Ascending aorta (tissue), 2 donors: ENCODE measurements at regions not wholly inside any gene's neighbourhood (a gene's known extent, or its start where the extent isn't known, plus 50 kb on each side); places are given as distances from the start of the nearest gene placed in this dataset.

ENCODE experiments used
- DNase-seq, 2 donors: peaks; one replicate each; pipeline ENCODE4 v3.0.0-alpha.2; 2019; ENCODE audit warnings: low spot score in 2 of 2
- H3K27ac ChIP-seq, 2 donors: fragments of 200-600 bp; sonication (generic); one replicate each; pipeline ENCODE4 v1.5.1; 2016 to 2017; ENCODE audit warnings: mild to moderate bottlenecking in 1 of 2
- H3K27me3 ChIP-seq: fragments of 200-600 bp; sonication (generic); one replicate; pipeline ENCODE4 v1.5.1; 2017
- H3K36me3 ChIP-seq, 2 donors: fragments of 200-600 bp; sonication (generic); one replicate each; pipeline ENCODE4 v1.5.1; 2016
- H3K4me1 ChIP-seq, 2 donors: fragments of 200-600 bp; sonication (generic); one replicate each; pipeline ENCODE4 v1.5.1; 2016 to 2017; ENCODE audit warnings: mild to moderate bottlenecking in 1 of 2
- H3K4me3 ChIP-seq, 2 donors: fragments of 200-600 bp; sonication (generic); one replicate each; pipeline ENCODE4 v1.5.1; 2016 to 2017; ENCODE audit warnings: mild to moderate bottlenecking in 1 of 2
- H3K9me3 ChIP-seq, 2 donors: fragments of 200-600 bp; sonication (generic); one replicate each; pipeline ENCODE4 v1.5.1; 2016
- CTCF ChIP-seq, 3 experiments: fragments of 200-600 bp in 2 of 3; fragments of 450-650 bp in 1 of 3; sonication (generic) in 2 of 3; IDR thresholded peaks; one replicate each; pipeline ENCODE4 v1.5.1; 2016 to 2019; ENCODE audit warnings: antibody characterized with exemption in 3 of 3, mild to moderate bottlenecking in 1 of 3, moderate library complexity in 1 of 3
- intact Hi-C: fragments of 100-400 bp; cut with DNase I; formaldehyde crosslinking; loops from one replicate; pipeline ENCODE4 v1.15.1; 2023

GRCh38 chr1:193472838-193473398 lies 286.5 kb upstream of the B3GALT2 start:
- Histone ChIP-seq H3K4me3 (no peak overlapping the region), H3K4me1 (no peaks in the 10 kb centered on the region), H3K27ac (no peak overlapping the region), H3K36me3 (no peaks in the 10 kb centered on the region), H3K27me3 (no peaks in the 10 kb centered on the region), H3K9me3 (no peaks in the 10 kb centered on the region)
- no peak for TF ChIP-seq CTCF (IDR thresholded peaks at IDR 0.05)
- intact Hi-C loops = no loop called here
- no peak for DNase-seq

- no peaks in the 10 kb centered on the region for H3K27me3 ChIP-seq
- no peaks in the 10 kb centered on the region for H3K4me1 ChIP-seq
- no peaks in the 10 kb centered on the region for H3K9me3 ChIP-seq
- no peaks in the 10 kb centered on the region for H3K36me3 ChIP-seq
- H3K27ac ChIP-seq = no peak overlapping the region
- TF ChIP-seq CTCF (IDR thresholded peaks at IDR 0.05) = no peak
- intact Hi-C loops = no loop called here
- no peak overlapping the region for H3K4me3 ChIP-seq
- DNase-seq = no peak
Observed at GRCh38 chr1:193472430-193472829, 286.0 kb upstream of the B3GALT2 start.

GRCh38 chr1:193471981-193472380 lies 285.6 kb upstream of the B3GALT2 start:
- no peaks in the 10 kb centered on the region for H3K4me1 ChIP-seq
- H3K36me3 ChIP-seq = no peaks in the 10 kb centered on the region
- H3K4me3 ChIP-seq = no peak overlapping the region
- no peaks in the 10 kb centered on the region for H3K27me3 ChIP-seq
- no peak for DNase-seq
- no peak overlapping the region for H3K27ac ChIP-seq
- H3K9me3 ChIP-seq = no peaks in the 10 kb centered on the region
- intact Hi-C loops = no loop called here
- no peak for TF ChIP-seq CTCF (IDR thresholded peaks at IDR 0.05)

GRCh38 chr1:193463326-193463932 lies 277.0 kb upstream of the B3GALT2 start:
- H3K4me1 ChIP-seq = no peaks in the 10 kb centered on the region
- H3K27me3 ChIP-seq = no peaks in the 10 kb centered on the region
- no peaks in the 10 kb centered on the region for H3K36me3 ChIP-seq
- no peak for TF ChIP-seq CTCF (IDR thresholded peaks at IDR 0.05)
- H3K9me3 ChIP-seq = no peaks in the 10 kb centered on the region
- no peak overlapping the region for H3K27ac ChIP-seq
- DNase-seq = no peak
- intact Hi-C loops = no loop called here
- H3K4me3 ChIP-seq = no peak overlapping the region

GRCh38 chr1:193462629-193463320 lies 276.4 kb upstream of the B3GALT2 start:
- H3K4me1 ChIP-seq = no peaks in the 10 kb centered on the region
- peak overlapping the region in 1 of 2 donors; percentile 6 for H3K4me3 ChIP-seq
- intact Hi-C loops = no loop called here
- DNase-seq = no peak
- no peak overlapping the region for H3K27ac ChIP-seq
- TF ChIP-seq CTCF (IDR thresholded peaks at IDR 0.05) = no peak
- H3K27me3 ChIP-seq = no peaks in the 10 kb centered on the region
- H3K9me3 ChIP-seq = no peaks in the 10 kb centered on the region
- no peaks in the 10 kb centered on the region for H3K36me3 ChIP-seq
